ENCODE measurements at regions not wholly inside any gene's neighbourhood (a gene's known extent, or its start where the extent isn't known, plus 50 kb on each side); places are given as distances from the start of the nearest gene placed in this dataset.

DNA sequence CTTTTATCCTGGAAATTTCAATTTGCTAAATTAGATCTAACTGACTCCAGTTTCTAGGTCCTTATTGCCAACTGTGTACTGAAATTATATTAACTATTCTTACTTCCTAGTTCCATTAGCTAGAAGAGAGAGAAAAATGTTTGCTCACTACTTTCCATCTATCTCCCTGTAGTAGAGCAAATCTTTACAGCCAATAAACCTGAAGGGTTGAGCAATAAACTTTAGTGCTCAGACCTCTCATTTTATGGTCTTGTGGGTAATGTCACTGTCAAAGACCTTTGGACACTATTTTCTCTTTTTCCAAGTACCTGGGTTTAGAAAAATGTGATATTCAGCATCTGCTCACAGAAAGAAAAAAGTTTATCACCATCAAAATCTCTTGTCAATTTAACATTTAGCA lies 237.5 kb upstream of the GEMIN8 start:
- H3K27ac ChIP-seq (ENCODE audit: insufficient read length, low read depth, low read length), result no peak overlapping the region

More for the DNA sequence above, 237.5 kb upstream of the GEMIN8 start:
- peaks cover 4% of the 10 kb centered on the region for H3K9me3 ChIP-seq (ENCODE audit: control insufficient read depth, low read depth, low read length)
- H4K5ac ChIP-seq (ENCODE audit: insufficient read length, low read depth, low read length), result no peak overlapping the region
- no peak overlapping the region for H2BK120ac ChIP-seq (ENCODE audit: low read depth, low read length, poor library complexity, severe bottlenecking)
- H3K4ac ChIP-seq (ENCODE audit: low read depth, low read length), result no peak overlapping the region
- Mint-ChIP-seq H3K4me1 (no peaks in the 10 kb centered on the region), H3K36me3 (ENCODE audit: insufficient read depth in 1 of 3, low read depth in 3 of 3) (peaks cover 0 to 5% (median 4%) of the 10 kb centered on the region in 3 experiments; a peak in 1 of 7 replicates), H3K9me3 (peaks cover 54 to 60% of the 10 kb centered on the region in 2 experiments), H3K27me3 (ENCODE audit: low read depth) (peaks cover 4% of the 10 kb centered on the region), H3K4me3 (no peak overlapping the region), H3K27ac (no peak overlapping the region)
- H2BK15ac ChIP-seq (ENCODE audit: low read depth, low read length), result no peak overlapping the region
- H4K91ac ChIP-seq (ENCODE audit: insufficient read length, low read depth, low read length), result no peak overlapping the region
- TF ChIP-seq CTCF (conservative IDR thresholded peaks at IDR 0.05), result no peak
- no peak for DNase-seq
- H3K23ac ChIP-seq (ENCODE audit: insufficient read length, low read depth, low read length), result no peak overlapping the region
- H3K56ac ChIP-seq (ENCODE audit: insufficient read length, low read depth, low read length), result no peak overlapping the region
- no peaks in the 10 kb centered on the region for H3K27me3 ChIP-seq (ENCODE audit: insufficient read depth, low read length)
- H3K4me1 ChIP-seq (ENCODE audit: insufficient read depth, low read length), result no peaks in the 10 kb centered on the region
- no peak overlapping the region for H3K9ac ChIP-seq (ENCODE audit: extremely low read depth, insufficient read length, low read length)
- H2BK5ac ChIP-seq (ENCODE audit: insufficient read length, low read length), result no peak overlapping the region
- no peak overlapping the region for H2BK12ac ChIP-seq (ENCODE audit: insufficient read length, low read depth, low read length)
- H4K8ac ChIP-seq (replicated peaks; ENCODE audit: insufficient read length, low read depth, low read length), result no peak overlapping the region
- no peak overlapping the region for H2AK5ac ChIP-seq (ENCODE audit: insufficient read length, low read length)
- no peak overlapping the region for H3T11ph ChIP-seq (ENCODE audit: low read length)
- no peak overlapping the region for H3K4me2 ChIP-seq (ENCODE audit: insufficient read depth, insufficient read length, low read length)
- H3K79me2 ChIP-seq (ENCODE audit: insufficient read depth, low read length), result no peaks in the 10 kb centered on the region
- no peak overlapping the region for H3K18ac ChIP-seq (ENCODE audit: insufficient read length, low read depth, low read length)
- no peak overlapping the region for H2AFZ ChIP-seq (ENCODE audit: low read length)
- H3K79me1 ChIP-seq (ENCODE audit: insufficient read depth, low read depth, low read length, poor library complexity, severe bottlenecking), result no peaks in the 10 kb centered on the region
- no peak overlapping the region for H2BK20ac ChIP-seq (ENCODE audit: low read depth, low read length, poor library complexity, severe bottlenecking)
- no peak overlapping the region for H3K14ac ChIP-seq (ENCODE audit: insufficient read depth, low read length)
- H3K23me2 ChIP-seq (ENCODE audit: insufficient read length, low read depth, low read length, poor library complexity, severe bottlenecking), result no peaks in the 10 kb centered on the region
- H4K20me1 ChIP-seq (ENCODE audit: control insufficient read depth, insufficient read depth, insufficient read length), result no peaks in the 10 kb centered on the region
